Large intestine (tissue), 3 donors: ENCODE measurements at regions not wholly inside any gene's neighbourhood (a gene's known extent, or its start where the extent isn't known, plus 50 kb on each side); places are given as distances from the start of the nearest gene placed in this dataset.

Experiments
- DNase-seq, 2 donors: peaks; one replicate each; pipeline versions ENCODE4 v3.0.0 to v3.0.0-alpha.2; 2013
- H3K27ac ChIP-seq: one replicate; pipeline ENCODE4 v1.5.1; 2013; ENCODE audit warnings: low read length
- H3K27me3 ChIP-seq: 2 replicates; pipeline ENCODE4 v1.6.1; 2013; ENCODE audit warnings: low read length; ENCODE audit not compliant: control insufficient read depth, insufficient read depth
- H3K36me3 ChIP-seq: 2 replicates; pipeline ENCODE4 v1.6.1; 2013; ENCODE audit warnings: low read length; ENCODE audit not compliant: control insufficient read depth, insufficient read depth
- H3K4me1 ChIP-seq: one replicate; pipeline ENCODE4 v1.6.1; 2013; ENCODE audit warnings: low read length; ENCODE audit not compliant: control insufficient read depth, insufficient read depth
- H3K4me3 ChIP-seq: one replicate; pipeline ENCODE4 v1.5.1; 2013; ENCODE audit warnings: low read length
- H3K9me3 ChIP-seq: one replicate; pipeline ENCODE4 v1.6.1; 2013; ENCODE audit warnings: mild to moderate bottlenecking, low read depth, low read length, moderate library complexity; ENCODE audit not compliant: control insufficient read depth
- WGBS: methylation state at CpG from one replicate; pipeline ENCODE4 v1.1.5; 2013; ENCODE audit warnings: low lambda C conversion rate; ENCODE audit not compliant: insufficient coverage; 5-methylcytosine and 5-hydroxymethylcytosine counted together

GRCh38 chr15:25933456-25934158, 70.5 kb upstream of the ATP10A start:
- Histone ChIP-seq H3K27me3 (no peaks in the 10 kb centered on the region), H3K4me3 (peak overlapping the region; percentile 16), H3K27ac (no peak overlapping the region), H3K4me1 (no peaks in the 10 kb centered on the region), H3K9me3 (no peaks in the 10 kb centered on the region), H3K36me3 (no peaks in the 10 kb centered on the region)
- peak; percentile 63 to 65 for DNase-seq
- WGBS = no CpG with 5 or more reads among the region's 23 CpGs

- Histone ChIP-seq H3K9me3 (no peaks in the 10 kb centered on the region), H3K4me3 (no peak overlapping the region), H3K27me3 (no peaks in the 10 kb centered on the region), H3K36me3 (no peaks in the 10 kb centered on the region), H3K4me1 (no peaks in the 10 kb centered on the region), H3K27ac (no peak overlapping the region)
- DNase-seq = no peak
- no CpG with 5 or more reads among the region's 8 CpGs for WGBS
Observed at GRCh38 chr15:25932696-25933095, 69.6 kb upstream of the ATP10A start.

- Histone ChIP-seq H3K27me3 (no peaks in the 10 kb centered on the region), H3K4me1 (no peaks in the 10 kb centered on the region), H3K9me3 (no peaks in the 10 kb centered on the region), H3K4me3 (no peak overlapping the region), H3K36me3 (no peaks in the 10 kb centered on the region), H3K27ac (no peak overlapping the region)
- WGBS = 43% methylated on average over 1 of the region's 1 CpG
- peak in 1 of 2 donors; percentile 31 for DNase-seq
Observed at GRCh38 chr15:25931851-25932250, 68.7 kb upstream of the ATP10A start.

GRCh38 chr15:25930931-25931330, 67.8 kb upstream of the ATP10A start:
- no CpG with 5 or more reads among the region's 2 CpGs for WGBS
- H3K27ac ChIP-seq = no peak overlapping the region
- no peak for DNase-seq

More at GRCh38 chr15:25930931-25931330, 67.8 kb upstream of the ATP10A start:
- no peaks in the 10 kb centered on the region for H3K9me3 ChIP-seq
- H3K36me3 ChIP-seq = no peaks in the 10 kb centered on the region
- H3K27me3 ChIP-seq = no peaks in the 10 kb centered on the region
- H3K4me1 ChIP-seq = no peaks in the 10 kb centered on the region
- H3K4me3 ChIP-seq = no peak overlapping the region
